Liver (tissue), 8 donors: ENCODE measurements at regions not wholly inside any gene's neighbourhood (a gene's known extent, or its start where the extent isn't known, plus 50 kb on each side); places are given as distances from the start of the nearest gene placed in this dataset.

ENCODE experiments used
- DNase-seq: peaks from one replicate; pipeline ENCODE4 v3.0.0-alpha.2; 2017; ENCODE audit warnings: low spot score
- H3K27ac ChIP-seq, 2 donors: one replicate each; pipeline ENCODE4 v1.7.0; 2013; ENCODE audit warnings: inconsistent platforms in 2 of 2, low read length in 2 of 2, control low read depth in 1 of 2, low read depth in 1 of 2, mild to moderate bottlenecking in 1 of 2
- H3K27me3 ChIP-seq, 4 donors: one replicate each; pipeline versions ENCODE4 v1.6.1 to v1.7.0; 2013; ENCODE audit warnings: low read length in 3 of 4, inconsistent platforms in 1 of 4, mild to moderate bottlenecking in 1 of 4, moderate library complexity in 1 of 4; ENCODE audit not compliant: control insufficient read depth in 4 of 4, insufficient read depth in 4 of 4
- H3K36me3 ChIP-seq, 4 donors: one replicate each; pipeline versions ENCODE4 v1.6.1 to v1.7.0; 2013; ENCODE audit warnings: low read length in 3 of 4, mild to moderate bottlenecking in 3 of 4, low read depth in 1 of 4, moderate library complexity in 1 of 4; ENCODE audit not compliant: control insufficient read depth in 4 of 4, insufficient read depth in 3 of 4
- H3K4me1 ChIP-seq, 4 donors: one replicate each; pipeline versions ENCODE4 v1.6.1 to v1.7.0; 2013; ENCODE audit warnings: low read length in 3 of 4, mild to moderate bottlenecking in 3 of 4, moderate library complexity in 1 of 4; ENCODE audit not compliant: control insufficient read depth in 4 of 4, insufficient read depth in 4 of 4
- H3K4me3 ChIP-seq, 3 donors: one replicate each; pipeline versions ENCODE4 v1.6.1 to v1.7.0; 2013; ENCODE audit warnings: low read length in 3 of 3, control low read depth in 1 of 3, low read depth in 1 of 3, mild to moderate bottlenecking in 1 of 3
- H3K9ac ChIP-seq, 2 donors: one replicate each; pipeline ENCODE4 v1.7.0; 2013; ENCODE audit warnings: low read length in 2 of 2, mild to moderate bottlenecking in 2 of 2, moderate library complexity in 2 of 2, control low read depth in 1 of 2, low read depth in 1 of 2
- H3K9me3 ChIP-seq, 4 donors: one replicate each; pipeline versions ENCODE4 v1.6.1 to v1.7.0; 2013; ENCODE audit warnings: low read length in 3 of 4; ENCODE audit not compliant: control insufficient read depth in 4 of 4
- CTCF ChIP-seq: fragments of 150-350 bp; IDR thresholded peaks from 2 replicates; pipeline ENCODE4 v1.5.1; 2017; ENCODE audit warnings: improper control_type of control experiment, low read depth, low read length; ENCODE audit not compliant: missing input control
- EGR1 ChIP-seq, 2 donors: IDR thresholded peaks; 2 replicates each; pipeline ENCODE4 v1.6.1; 2016 to 2018; ENCODE audit warnings: antibody characterized with exemption in 2 of 2, low read depth in 2 of 2
- FOXA1 ChIP-seq: IDR thresholded peaks from 2 replicates; pipeline ENCODE4 v1.6.1; 2016; ENCODE audit warnings: antibody characterized with exemption
- FOXA2 ChIP-seq: IDR thresholded peaks from 2 replicates; pipeline ENCODE4 v1.6.1; 2016; ENCODE audit warnings: antibody characterized with exemption
- HNF4A ChIP-seq, 2 donors: conservative IDR thresholded peaks; 2 replicates each; pipeline ENCODE4 v1.6.1; 2016; ENCODE audit warnings: antibody characterized with exemption in 2 of 2, mild to moderate bottlenecking in 2 of 2
- HNF4G ChIP-seq: IDR thresholded peaks from 2 replicates; pipeline ENCODE4 v1.6.1; 2016; ENCODE audit warnings: antibody characterized with exemption
- JUND ChIP-seq, 2 donors: IDR thresholded peaks; 2 replicates each; pipeline ENCODE4 v1.6.1; 2016; ENCODE audit warnings: antibody characterized with exemption in 2 of 2
- RAD21 ChIP-seq, 2 donors: IDR thresholded peaks; 2 replicates each; pipeline ENCODE4 v1.6.1; 2016; ENCODE audit warnings: antibody characterized with exemption in 2 of 2, mild to moderate bottlenecking in 2 of 2
- RXRA ChIP-seq, 2 donors: IDR thresholded peaks; 2 replicates each; pipeline ENCODE4 v1.6.1; 2017 to 2018; ENCODE audit warnings: antibody characterized with exemption in 2 of 2, mild to moderate bottlenecking in 1 of 2
- SP1 ChIP-seq: IDR thresholded peaks from 2 replicates; pipeline ENCODE4 v1.6.1; 2018; ENCODE audit warnings: antibody characterized with exemption, mild to moderate bottlenecking
- TAF1 ChIP-seq: conservative IDR thresholded peaks from 2 replicates; pipeline ENCODE4 v1.6.1; 2016; ENCODE audit warnings: antibody characterized with exemption, mild to moderate bottlenecking
- YY1 ChIP-seq: IDR thresholded peaks from 2 replicates; pipeline ENCODE4 v1.6.1; 2016; ENCODE audit warnings: antibody characterized with exemption, mild to moderate bottlenecking
- ZBTB33 ChIP-seq: IDR thresholded peaks from 2 replicates; pipeline ENCODE4 v1.6.1; 2016; ENCODE audit warnings: antibody characterized with exemption
- WGBS: extraction: QIAGEN DNeasy Blood & Tissue Kit; methylation state at CpG from one replicate; pipeline ENCODE4 v1.1.7; 2013; 5-methylcytosine and 5-hydroxymethylcytosine counted together
- donor health status: healthy.
- donor health status: healthy.
- donor health status: healthy.
- donor health status: healthy.
- donor health status: healthy.

DNA sequence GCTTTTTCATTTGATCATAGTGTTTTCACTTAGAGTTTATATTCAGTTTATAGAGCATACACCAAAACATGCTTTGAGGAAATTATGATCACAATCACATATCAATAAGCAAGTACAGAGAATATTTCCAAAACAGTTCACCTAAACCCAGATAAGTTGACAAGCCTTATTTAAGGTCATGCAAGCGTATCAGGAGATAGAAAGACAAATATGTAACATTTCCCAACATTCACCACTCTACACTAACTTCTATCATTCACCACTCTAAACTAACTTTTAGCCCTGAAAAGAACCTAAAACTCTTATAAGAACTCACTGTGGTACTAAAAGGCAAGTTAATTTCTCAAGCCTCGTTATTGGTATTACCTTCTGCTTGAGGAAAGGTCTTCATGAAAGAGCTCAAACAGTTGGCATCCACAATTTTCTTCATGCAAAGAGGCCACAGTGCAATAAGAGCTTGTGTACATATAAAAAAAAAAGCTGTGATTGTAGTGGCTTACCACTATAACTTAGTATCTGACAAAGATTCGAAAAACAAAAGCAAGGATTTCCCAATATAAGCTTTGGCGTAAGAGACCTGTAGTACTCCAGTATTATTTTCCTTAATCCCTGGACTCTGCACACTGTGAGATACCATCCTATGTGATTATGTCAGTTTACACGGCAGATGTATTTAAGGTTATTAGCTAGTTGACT is 903.3 kb downstream of the STIM2 start:
- WGBS: 35% methylated on average over 5 of the region's 5 CpGs
- Histone ChIP-seq H3K9me3 (no peaks in the 10 kb centered on the region), H3K4me1 (peaks cover 0 to 30% (median 8%) of the 10 kb centered on the region in 4 donors), H3K4me3 (peak overlapping the region; percentile 45 to 61 (median 56)), H3K36me3 (no peaks in the 10 kb centered on the region), H3K27me3 (no peaks in the 10 kb centered on the region), H3K27ac (peak overlapping the region; percentile 62 to 67), H3K9ac (peak overlapping the region in 1 of 2 donors; percentile 63)
- no peak for DNase-seq
- no peak for TF ChIP-seq SP1
- TF ChIP-seq ZBTB33: no peak
- peak; percentile 13 to 51 for TF ChIP-seq RXRA (IDR thresholded peaks at IDR 0.05)
- peak in 1 of 2 donors; percentile 56 for TF ChIP-seq HNF4A (conservative IDR thresholded peaks at IDR 0.05)
- peak; percentile 10 for TF ChIP-seq YY1
- TF ChIP-seq TAF1: no peak
- TF ChIP-seq JUND (IDR thresholded peaks at IDR 0.05): no peak

DNA sequence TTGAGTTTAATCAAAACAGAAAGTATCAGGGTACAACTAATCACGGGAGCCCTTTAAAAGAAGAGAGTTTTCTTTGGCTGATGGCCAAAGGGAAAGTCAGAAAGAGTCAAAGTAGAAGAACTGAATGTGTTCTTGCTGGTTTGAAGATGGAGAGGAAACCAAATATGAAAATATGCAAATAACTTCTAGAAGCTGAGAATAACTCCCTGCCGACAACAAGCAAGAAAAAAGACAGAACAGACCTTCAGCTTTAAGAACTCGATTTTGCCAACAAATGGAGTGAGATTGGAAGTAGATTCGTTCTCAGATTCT is 903.8 kb downstream of the STIM2 start:
- Histone ChIP-seq H3K36me3 (no peaks in the 10 kb centered on the region), H3K27ac (peak overlapping the region; percentile 62 to 67), H3K9ac (peak overlapping the region in 1 of 2 donors; percentile 63), H3K4me3 (peak overlapping the region; percentile 45 to 61 (median 56)), H3K4me1 (peaks cover 0 to 29% (median 7%) of the 10 kb centered on the region in 4 donors), H3K9me3 (no peaks in the 10 kb centered on the region), H3K27me3 (no peaks in the 10 kb centered on the region)
- 21% methylated on average over 4 of the region's 4 CpGs for WGBS
- DNase-seq: no peak
- TF ChIP-seq SP1: no peak
- peak; percentile 3 for TF ChIP-seq YY1

GRCh38 chr4:27770895-27771294 is 910.3 kb downstream of the STIM2 start:
- Histone ChIP-seq H3K27me3 (no peaks in the 10 kb centered on the region), H3K9me3 (no peaks in the 10 kb centered on the region), H3K27ac (no peak overlapping the region), H3K9ac (no peak overlapping the region), H3K4me3 (no peak overlapping the region), H3K36me3 (no peaks in the 10 kb centered on the region), H3K4me1 (no peaks in the 10 kb centered on the region)
- DNase-seq: no peak
- 78% methylated on average over 7 of the region's 7 CpGs for WGBS
- TF ChIP-seq HNF4G (no peak), FOXA2 (no peak), JUND (IDR thresholded peaks at IDR 0.05) (no peak), RAD21 (IDR thresholded peaks at IDR 0.05) (no peak), HNF4A (conservative IDR thresholded peaks at IDR 0.05) (no peak), TAF1 (no peak), SP1 (no peak), CTCF (no peak), ZBTB33 (no peak), FOXA1 (no peak), EGR1 (IDR thresholded peaks at IDR 0.05; ENCODE audit: low read depth in 2 of 2) (no peak), YY1 (no peak)
